Activated CD8-positive, alpha-beta T cell treated with anti-CD3 and anti-CD28 coated beads for 36 hours (primary cell): ENCODE measurements at regions not wholly inside any gene's neighbourhood (a gene's known extent, or its start where the extent isn't known, plus 50 kb on each side); places are given as distances from the start of the nearest gene placed in this dataset.
"Not testable (repeated sequence)": the region's sequence is repeated elsewhere in the genome, so short reads cannot be mapped to it uniquely, and the experiment has no call there.

Source experiments
- ATAC-seq: fragments of 200-7000 bp; cut with Tn5 transposase; one replicate; pipeline ENCODE4 v1.10.0; 2021; ENCODE audit warnings: mild to moderate bottlenecking, moderate library complexity
- CTCF ChIA-PET: fragments of 350-600 bp; sonication (Branson Sonifier 250); formaldehyde crosslinking; loops from one replicate; lab custom pipeline; 2021; ENCODE audit warnings: antibody characterized with exemption; lab: Charles Lee
- POLR2A ChIA-PET: fragments of 350-600 bp; sonication (Branson Sonifier 250); formaldehyde crosslinking; loops from one replicate; lab custom pipeline; 2021; ENCODE audit warnings: antibody characterized with exemption; lab: Charles Lee
- DNase-seq: peaks from one replicate; pipeline ENCODE4 v3.0.0-alpha.2; 2020
- H3K27ac Mint-ChIP-seq: one replicate; pipeline ENCODE4 v1.8.0; 2021; ENCODE audit warnings: mild to moderate bottlenecking, mixed read lengths
- H3K27me3 Mint-ChIP-seq: one replicate; pipeline ENCODE4 v1.8.0; 2021; ENCODE audit warnings: mixed read lengths
- H3K36me3 Mint-ChIP-seq: one replicate; pipeline ENCODE4 v1.8.0; 2021; ENCODE audit warnings: low read depth, mixed read lengths
- H3K4me1 Mint-ChIP-seq: one replicate; pipeline ENCODE4 v1.8.0; 2021; ENCODE audit warnings: low read depth, mixed read lengths
- H3K4me3 Mint-ChIP-seq: one replicate; pipeline ENCODE4 v1.8.0; 2021; ENCODE audit warnings: mild to moderate bottlenecking, moderate library complexity, mixed read lengths
- H3K9me3 Mint-ChIP-seq: one replicate; pipeline ENCODE4 v1.8.0; 2021; ENCODE audit warnings: mixed read lengths
- intact Hi-C: fragments of 100-400 bp; cut with micrococcal nuclease; formaldehyde crosslinking; loops from one replicate; pipeline ENCODE4 v1.10.0; 2022
- TF ChIP-seq, protein P1 (sequence below): fragments of 200-600 bp; IDR thresholded peaks from one replicate; pipeline ENCODE4 v1.8.0; 2022; ENCODE audit warnings: antibody characterized with exemption, mild to moderate bottlenecking

DNA sequence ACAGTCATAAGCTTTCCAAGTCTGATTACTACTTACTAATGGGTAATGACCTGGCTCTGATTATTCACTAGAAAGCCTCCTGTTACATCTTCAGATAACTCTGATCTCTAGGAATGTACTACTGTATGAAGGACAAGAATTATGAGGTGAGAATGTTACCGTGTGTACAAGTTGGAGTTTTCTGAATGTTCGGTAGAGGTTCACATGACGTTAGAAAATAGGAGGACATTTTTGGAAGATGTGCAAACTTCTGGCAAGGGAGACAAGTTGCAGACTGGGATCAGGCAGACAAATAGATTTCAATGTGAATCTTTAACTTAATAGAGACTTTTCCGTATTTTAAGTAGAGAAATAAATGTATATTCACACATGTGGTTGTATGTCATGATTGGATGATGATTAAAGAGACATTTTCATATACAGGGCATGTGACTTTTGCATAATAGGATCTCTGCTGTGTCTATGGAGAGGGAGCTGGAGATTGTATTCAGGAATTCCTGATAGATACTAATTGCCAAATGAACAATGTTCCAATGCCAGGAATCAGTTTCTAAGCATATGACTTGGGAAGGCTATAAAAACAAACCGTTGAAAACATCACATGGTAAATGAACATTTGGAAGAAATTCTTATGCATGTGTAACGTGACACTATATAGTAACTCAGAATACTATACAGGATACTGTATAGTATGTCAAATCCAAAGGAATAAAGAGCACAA lies 1695.8 kb upstream of the PIK3C3 start:
- POLR2A ChIA-PET: no interaction called here
- ATAC-seq: no peak

DNA sequence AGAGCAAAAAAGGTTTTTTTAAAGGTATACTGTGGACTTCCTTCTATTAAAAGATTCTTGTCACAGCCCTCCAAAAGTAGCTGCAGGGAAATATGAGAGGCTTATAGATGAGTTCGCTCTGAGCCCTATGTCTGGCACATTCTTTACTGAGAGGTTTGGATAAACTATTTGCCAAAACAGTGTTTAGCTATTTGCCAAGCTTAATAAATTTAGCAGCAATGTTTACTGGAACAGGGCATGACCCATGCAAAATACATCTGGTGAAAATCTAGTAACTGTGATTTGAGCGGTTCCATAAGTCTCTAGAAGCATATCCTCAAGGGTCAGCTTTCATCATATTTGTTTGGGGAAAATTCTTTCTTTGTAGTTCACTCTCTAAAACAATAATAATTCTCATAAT lies 1696.7 kb upstream of the PIK3C3 start:
- CTCF ChIA-PET: no interaction called here
- no peak overlapping the region for H3K4me3 Mint-ChIP-seq
- DNase-seq: no peak
- no peak overlapping the region for H3K27ac Mint-ChIP-seq
- TF ChIP-seq, protein P1, sequence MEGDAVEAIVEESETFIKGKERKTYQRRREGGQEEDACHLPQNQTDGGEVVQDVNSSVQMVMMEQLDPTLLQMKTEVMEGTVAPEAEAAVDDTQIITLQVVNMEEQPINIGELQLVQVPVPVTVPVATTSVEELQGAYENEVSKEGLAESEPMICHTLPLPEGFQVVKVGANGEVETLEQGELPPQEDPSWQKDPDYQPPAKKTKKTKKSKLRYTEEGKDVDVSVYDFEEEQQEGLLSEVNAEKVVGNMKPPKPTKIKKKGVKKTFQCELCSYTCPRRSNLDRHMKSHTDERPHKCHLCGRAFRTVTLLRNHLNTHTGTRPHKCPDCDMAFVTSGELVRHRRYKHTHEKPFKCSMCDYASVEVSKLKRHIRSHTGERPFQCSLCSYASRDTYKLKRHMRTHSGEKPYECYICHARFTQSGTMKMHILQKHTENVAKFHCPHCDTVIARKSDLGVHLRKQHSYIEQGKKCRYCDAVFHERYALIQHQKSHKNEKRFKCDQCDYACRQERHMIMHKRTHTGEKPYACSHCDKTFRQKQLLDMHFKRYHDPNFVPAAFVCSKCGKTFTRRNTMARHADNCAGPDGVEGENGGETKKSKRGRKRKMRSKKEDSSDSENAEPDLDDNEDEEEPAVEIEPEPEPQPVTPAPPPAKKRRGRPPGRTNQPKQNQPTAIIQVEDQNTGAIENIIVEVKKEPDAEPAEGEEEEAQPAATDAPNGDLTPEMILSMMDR: no peak
- no peaks in the 10 kb centered on the region for H3K4me1 Mint-ChIP-seq
- H3K27me3 Mint-ChIP-seq: no peaks in the 10 kb centered on the region
- peaks cover 14% of the 10 kb centered on the region for H3K9me3 Mint-ChIP-seq
- intact Hi-C loops: no loop called here
- POLR2A ChIA-PET: no interaction called here
- ATAC-seq: no peak
- no peaks in the 10 kb centered on the region for H3K36me3 Mint-ChIP-seq

More for the DNA sequence above, 1695.8 kb upstream of the PIK3C3 start:
- intact Hi-C loops: no loop called here
- no peak for DNase-seq
- CTCF ChIA-PET: no interaction called here
- Mint-ChIP-seq H3K27me3 (no peaks in the 10 kb centered on the region), H3K4me3 (no peak overlapping the region), H3K9me3 (peaks cover 10% of the 10 kb centered on the region), H3K4me1 (no peaks in the 10 kb centered on the region), H3K36me3 (no peaks in the 10 kb centered on the region), H3K27ac (no peak overlapping the region)
- TF ChIP-seq, protein P1: no peak

DNA sequence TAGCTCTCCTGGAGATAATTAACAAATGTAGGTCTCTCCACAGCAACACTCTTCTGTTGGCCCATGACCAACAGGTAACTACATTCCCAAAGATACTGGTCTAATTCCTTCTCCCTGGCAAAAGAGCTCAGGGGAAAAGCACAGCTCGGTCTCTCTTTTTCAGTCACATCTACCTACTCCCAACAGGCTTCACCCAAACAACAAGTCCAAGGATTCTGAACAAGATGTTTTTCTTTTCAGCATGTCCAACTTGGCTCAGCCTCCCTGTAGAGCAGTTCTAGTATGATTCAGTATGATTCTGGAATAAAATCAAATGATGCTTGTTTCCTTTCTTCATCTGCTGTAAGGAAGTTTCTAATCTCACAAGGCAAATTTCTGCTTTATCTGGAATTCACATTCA lies 1704.8 kb upstream of the PIK3C3 start:
- POLR2A ChIA-PET: no interaction called here
- H3K9me3 Mint-ChIP-seq: peaks cover 4% of the 10 kb centered on the region

DNA sequence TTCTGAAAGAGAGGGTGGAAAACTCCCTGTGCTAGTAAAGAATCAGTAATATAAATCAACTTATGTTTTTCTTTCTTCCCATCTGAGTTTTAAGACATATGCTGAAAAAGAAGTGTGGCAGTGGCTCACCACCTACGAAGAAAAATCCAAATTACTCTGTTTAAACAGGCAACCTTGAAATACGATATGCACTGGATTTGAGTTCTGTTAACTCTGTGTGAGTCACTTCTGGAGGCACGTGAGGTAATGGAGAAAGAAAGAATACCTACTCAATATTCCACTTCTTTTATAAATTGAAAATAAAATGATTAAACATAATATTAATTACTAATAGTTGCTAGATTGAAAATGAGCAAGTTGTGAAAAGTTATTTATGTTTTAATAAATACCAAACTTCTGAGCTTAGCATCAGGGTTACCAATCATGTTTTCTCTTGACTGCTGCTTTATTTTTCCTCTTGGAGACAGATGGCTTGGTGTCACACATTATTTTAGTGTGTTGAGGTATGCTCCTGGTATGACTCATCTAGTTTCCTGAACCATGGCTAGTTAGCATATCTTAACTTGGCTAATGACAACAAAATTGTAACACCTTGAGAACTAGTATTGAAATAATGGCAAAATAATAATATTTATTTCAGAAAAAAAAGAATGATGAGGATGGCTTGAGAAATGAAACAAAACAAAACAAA lies 1705.5 kb upstream of the PIK3C3 start:
- Mint-ChIP-seq H3K4me1 (no peaks in the 10 kb centered on the region), H3K36me3 (no peaks in the 10 kb centered on the region), H3K4me3 (no peak overlapping the region), H3K27ac (no peak overlapping the region), H3K27me3 (no peaks in the 10 kb centered on the region), H3K9me3 (peaks cover 7% of the 10 kb centered on the region)
- ChIA-PET CTCF (no interaction called here), POLR2A (no interaction called here)
- intact Hi-C loops: no loop called here
- ATAC-seq (no peak), DNase-seq (no peak)
- TF ChIP-seq, protein P1: no peak

More for the DNA sequence above, 1704.8 kb upstream of the PIK3C3 start:
- H3K4me3 Mint-ChIP-seq: no peak overlapping the region
- ATAC-seq (no peak), DNase-seq (no peak)
- H3K27ac Mint-ChIP-seq: no peak overlapping the region
- TF ChIP-seq, protein P1: no peak
- no peaks in the 10 kb centered on the region for H3K4me1 Mint-ChIP-seq
- no peaks in the 10 kb centered on the region for H3K36me3 Mint-ChIP-seq
- CTCF ChIA-PET: no interaction called here
- intact Hi-C loops: no loop called here
- H3K27me3 Mint-ChIP-seq: no peaks in the 10 kb centered on the region

DNA sequence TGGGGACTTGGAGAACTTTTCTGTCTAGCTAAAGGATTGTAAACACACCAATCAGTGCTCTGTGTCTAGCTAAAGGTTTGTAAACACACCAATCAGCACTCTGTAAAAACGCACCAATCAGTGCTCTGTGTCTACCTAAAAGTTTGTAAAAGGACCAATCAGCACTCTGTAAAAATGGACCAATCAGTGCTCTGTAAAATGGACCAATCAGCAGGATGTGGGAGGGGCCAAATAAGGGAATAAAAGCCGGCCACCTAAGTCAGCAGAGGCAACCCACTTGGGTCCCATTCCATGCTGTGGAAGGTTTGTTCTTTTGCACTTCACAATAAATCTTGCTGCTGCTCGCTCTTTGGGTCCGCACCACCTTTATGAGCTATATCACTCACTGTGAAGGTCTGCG lies 1709.4 kb upstream of the PIK3C3 start:
- intact Hi-C loops, H3K36me3 Mint-ChIP-seq, H3K9me3 Mint-ChIP-seq, H3K4me1 Mint-ChIP-seq, H3K4me3 Mint-ChIP-seq, H3K27me3 Mint-ChIP-seq, H3K27ac Mint-ChIP-seq, CTCF ChIA-PET, POLR2A ChIA-PET, DNase-seq, ATAC-seq: not testable (repeated sequence)
